ENCODE measurements at regions not wholly inside any gene's neighbourhood (a gene's known extent, or its start where the extent isn't known, plus 50 kb on each side); places are given as distances from the start of the nearest gene placed in this dataset.

- TF ChIP-seq, protein P1, sequence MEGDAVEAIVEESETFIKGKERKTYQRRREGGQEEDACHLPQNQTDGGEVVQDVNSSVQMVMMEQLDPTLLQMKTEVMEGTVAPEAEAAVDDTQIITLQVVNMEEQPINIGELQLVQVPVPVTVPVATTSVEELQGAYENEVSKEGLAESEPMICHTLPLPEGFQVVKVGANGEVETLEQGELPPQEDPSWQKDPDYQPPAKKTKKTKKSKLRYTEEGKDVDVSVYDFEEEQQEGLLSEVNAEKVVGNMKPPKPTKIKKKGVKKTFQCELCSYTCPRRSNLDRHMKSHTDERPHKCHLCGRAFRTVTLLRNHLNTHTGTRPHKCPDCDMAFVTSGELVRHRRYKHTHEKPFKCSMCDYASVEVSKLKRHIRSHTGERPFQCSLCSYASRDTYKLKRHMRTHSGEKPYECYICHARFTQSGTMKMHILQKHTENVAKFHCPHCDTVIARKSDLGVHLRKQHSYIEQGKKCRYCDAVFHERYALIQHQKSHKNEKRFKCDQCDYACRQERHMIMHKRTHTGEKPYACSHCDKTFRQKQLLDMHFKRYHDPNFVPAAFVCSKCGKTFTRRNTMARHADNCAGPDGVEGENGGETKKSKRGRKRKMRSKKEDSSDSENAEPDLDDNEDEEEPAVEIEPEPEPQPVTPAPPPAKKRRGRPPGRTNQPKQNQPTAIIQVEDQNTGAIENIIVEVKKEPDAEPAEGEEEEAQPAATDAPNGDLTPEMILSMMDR (IDR thresholded peaks at IDR 0.05) = peak; percentile 88
- TF ChIP-seq EZH2phosphoT487 (IDR thresholded peaks at IDR 0.05) = no peak
- TF ChIP-seq EZH2 (IDR thresholded peaks at IDR 0.05) = no peak
Observed at GRCh38 chr11:104254347-104254746, 90.4 kb upstream of the PDGFD start.
